NCI-H146 treated with DMSO at 0.1 percent for 48 hours (cell line): ENCODE measurements at regions not wholly inside any gene's neighbourhood (a gene's known extent, or its start where the extent isn't known, plus 50 kb on each side); places are given as distances from the start of the nearest gene placed in this dataset.
"Not testable (repeated sequence)": the region's sequence is repeated elsewhere in the genome, so short reads cannot be mapped to it uniquely, and the experiment has no call there.

Experiments
- DNase-seq: peaks from one replicate; lab custom pipeline; 2025; ENCODE audit not compliant: unreplicated experiment; lab: John Stamatoyannopoulos, UW

DNA sequence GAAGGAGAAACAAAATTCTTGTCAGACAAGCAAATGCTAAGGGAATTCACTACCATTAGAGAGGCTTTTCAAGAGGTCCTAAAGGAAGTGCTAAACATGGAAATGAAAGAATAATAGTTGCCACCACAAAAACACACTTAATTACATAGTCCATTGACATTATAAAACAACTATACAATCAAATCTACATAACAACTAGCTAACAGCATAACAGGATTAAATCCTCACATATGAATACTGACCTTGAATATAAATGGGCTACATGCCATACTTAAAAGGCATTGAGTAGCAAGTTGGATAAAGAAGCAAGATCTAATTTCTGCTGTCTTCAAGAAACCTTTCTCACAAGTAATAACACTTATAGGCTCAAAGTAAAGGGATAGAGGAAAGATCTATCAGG, 811.5 kb upstream of the CITED2 start:
- DNase-seq, result no peak

DNA sequence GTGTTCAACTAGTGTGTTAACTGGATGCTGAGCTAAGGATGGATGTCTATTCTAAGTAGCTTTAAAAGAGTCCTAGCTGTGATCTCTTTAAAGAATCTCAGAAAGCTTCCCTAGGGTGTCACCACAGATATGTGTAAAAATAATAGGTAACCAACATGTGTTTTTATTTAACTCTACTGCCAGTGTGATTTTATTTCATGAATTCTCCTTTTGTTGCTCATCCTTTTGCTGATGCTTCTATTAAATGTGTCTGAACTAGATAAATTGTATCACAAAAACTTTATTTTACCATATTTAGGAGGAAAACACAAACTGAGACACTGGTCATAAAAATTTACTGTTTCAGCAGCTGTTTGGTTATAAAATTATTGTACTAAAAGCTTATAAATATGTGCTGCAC, 809.4 kb upstream of the CITED2 start:
- no peak for DNase-seq

DNA sequence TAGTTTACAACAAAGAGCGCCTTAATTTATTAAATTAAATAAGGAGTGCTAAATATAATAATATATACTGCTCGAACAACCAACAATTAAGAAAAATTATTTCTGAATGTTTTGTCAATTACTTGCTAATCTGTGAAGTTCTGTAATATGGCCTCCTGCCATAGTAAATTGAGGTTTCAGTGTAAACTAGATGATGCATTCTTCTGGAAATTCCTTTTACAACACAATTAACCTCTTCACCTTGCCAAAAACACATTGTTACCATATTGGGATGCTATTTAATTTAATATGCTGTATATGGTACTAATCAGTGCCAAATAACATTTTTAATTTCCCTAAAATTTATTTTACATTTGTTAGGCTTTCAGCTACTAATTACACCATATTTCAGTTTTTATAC, 808.4 kb upstream of the CITED2 start:
- no peak for DNase-seq

DNA sequence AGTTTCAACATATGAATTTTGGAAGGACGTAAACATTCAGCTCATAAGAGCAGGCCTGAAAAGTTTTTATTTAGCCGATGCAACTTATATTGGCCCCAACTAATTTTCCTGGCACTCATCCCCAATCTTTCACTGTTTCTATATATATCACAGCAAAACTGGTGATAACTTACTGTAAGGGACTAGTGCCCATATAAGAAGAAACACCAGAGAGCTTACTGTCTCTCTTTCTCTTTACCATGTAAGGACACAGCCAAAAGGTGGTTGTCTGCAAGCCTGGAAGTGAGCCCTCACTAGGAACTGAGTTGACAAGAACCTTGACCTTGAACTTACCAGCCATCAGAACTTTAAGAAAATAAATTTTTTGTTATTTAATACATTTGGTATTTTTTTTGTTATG, 807.4 kb upstream of the CITED2 start:
- no peak for DNase-seq

DNA sequence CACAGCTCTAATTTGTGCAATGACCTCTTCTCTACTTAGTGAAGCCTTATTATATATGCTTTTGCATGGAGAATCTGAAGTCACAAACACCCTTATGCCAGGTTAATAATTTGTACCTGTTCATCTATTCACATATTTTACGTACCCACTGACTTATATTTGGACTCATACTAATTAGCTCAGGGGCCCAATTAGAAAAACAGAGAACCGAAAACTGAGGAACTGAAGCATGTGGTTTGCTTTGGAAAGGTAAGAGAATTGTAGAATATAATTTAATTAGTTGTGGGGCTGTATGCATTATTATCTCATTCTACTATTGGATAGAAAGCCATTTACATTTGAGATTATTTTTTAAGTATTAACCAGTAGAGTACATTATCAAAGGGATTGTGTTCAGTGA, 805.9 kb upstream of the CITED2 start:
- DNase-seq, result no peak

DNA sequence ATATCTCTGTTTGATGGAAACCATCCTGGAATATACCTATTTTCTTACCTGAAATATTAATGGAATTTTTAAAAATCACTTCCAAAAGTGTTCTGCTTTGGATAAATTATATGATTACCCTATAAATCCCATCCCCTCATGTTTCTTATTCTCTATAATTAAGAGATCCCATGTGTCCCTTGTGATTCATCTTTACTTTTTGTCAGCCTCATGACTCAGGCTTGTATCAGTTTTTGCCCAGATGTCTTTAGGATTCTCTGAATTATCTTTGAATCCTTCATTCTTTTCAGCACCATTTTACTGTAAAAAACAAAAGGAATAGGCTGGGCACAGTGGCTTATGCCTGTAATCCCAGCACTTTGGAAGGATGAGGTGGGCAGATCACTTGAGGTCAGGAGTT, 804.5 kb upstream of the CITED2 start:
- no peak for DNase-seq

DNA sequence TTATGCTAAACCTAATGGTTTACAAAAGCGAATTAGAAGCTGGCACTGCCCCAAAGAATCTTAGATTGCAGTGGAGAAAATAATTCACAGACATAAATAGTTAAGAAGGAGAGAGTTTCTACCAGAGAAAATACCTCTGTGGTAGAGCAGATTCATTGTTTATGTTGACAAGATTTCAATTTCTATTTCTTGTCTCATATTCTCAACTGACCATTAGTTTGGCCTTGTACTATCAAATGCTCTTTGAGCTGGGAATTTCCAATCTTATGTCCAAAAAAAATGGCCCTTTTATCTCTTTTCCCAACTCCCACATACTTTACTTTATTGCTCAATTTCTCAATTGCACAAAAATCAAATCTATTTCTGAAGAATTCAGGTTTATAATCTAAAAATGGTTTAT, 804.1 kb upstream of the CITED2 start:
- DNase-seq, result no peak

DNA sequence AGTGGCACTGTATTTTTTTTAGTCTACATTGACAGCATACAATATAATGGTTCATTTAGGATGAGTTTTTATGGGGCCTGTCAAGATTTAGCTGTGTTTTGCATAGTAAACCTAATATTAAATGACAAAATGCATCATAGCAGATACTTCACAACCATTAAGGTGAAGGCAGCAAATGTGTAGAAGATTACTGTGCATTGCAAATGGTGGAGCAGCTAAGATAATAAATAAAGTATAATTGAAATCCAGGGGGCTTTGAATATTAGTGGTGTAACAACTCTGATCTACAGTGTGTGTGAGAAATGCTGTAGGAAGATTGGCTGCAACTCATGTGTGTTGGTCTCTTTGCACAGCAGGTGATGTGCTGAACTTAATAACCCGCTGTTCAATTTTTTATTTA, 801.9 kb upstream of the CITED2 start:
- no peak for DNase-seq

DNA sequence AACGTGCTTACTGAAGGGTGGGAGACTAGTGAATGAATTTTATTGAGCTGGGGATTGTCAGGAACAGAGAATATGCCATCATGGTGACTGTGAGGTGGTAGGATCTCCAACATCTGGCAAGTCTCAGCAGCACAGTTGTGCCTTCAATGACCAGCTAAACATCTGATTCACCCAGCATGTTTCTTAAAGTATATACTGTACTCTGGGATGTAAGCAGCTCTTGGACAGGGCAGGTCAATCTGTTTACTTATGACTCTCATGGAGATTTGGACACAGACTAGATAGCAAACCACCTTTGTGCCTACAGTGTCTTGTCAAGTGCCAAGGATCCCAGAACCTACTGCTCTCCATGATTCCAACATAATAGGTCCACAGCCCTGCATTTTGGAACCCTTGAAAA, 801.0 kb upstream of the CITED2 start:
- no peak for DNase-seq

DNA sequence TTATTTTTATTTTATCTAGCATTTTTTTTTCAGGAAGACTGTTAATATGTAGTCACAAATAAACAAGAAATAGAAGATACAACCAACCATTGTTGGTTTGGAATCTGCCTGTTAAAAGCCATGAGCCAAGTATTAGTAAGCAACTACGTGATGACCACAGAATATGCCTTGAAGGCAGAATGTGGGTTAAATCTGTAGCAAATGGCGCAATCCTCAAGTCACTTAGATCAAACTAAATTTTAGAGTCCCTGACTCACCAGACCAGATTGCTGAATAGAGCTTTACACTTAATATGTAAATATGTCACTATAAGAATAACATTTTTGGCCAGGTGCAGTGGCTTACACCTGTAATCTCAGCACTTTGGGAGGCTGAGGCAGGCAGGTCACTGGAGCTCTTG, 800.1 kb upstream of the CITED2 start:
- no peak for DNase-seq

DNA sequence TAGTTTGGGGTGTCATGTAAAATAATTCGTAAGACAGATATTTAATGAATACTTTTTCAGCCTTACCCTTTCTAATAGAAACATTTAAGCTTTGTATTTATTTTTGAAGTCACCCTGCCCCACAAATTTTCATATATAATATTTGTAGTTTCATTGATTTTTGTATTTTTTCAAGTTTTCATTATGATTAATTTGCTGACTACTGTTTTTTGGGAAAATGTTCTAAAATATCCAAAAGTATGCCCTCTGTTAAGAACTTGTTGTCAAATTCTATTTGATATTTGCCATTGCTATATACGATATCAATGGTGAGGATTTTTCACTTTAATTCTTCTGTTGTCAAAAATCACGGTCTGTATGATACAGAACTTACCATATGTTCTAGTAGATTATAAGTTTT, 793.9 kb upstream of the CITED2 start:
- no peak for DNase-seq

DNA sequence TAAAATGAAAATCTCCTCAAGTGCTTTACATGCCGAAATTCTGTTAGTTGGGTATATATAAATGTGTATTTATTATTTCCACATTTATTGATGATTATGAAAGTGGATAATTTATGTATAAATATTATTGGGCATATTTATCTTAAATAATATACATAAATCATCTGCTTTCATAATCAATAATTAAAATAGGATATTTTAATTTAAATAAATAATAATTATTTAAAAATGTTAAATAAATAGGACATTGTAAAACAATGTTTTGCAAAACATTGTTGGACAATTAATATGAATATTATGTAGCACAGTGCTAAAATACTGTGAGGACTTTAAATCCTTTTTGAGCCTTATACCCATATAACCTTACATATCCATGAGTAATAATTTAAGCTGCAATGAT, 786.5 kb upstream of the CITED2 start:
- no peak for DNase-seq

DNA sequence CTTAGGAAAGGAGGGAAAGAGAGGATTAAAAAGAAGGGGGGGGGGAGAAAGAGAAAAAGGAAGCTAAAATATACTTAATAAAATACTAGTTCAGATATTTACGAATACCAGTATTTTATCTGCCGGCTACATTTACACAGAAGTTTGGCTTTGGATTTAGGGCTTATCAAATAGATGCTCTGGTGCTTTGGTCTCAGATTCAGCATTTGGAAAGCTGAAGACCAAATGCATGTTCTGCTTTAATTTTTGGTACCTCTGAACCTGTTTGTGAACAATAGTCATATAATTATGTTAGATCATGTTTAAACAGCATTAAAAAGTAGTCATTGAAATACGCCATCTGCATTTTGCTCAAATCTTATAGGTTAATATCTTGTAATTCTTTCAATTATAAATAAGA, 786.0 kb upstream of the CITED2 start:
- DNase-seq, result no peak

DNA sequence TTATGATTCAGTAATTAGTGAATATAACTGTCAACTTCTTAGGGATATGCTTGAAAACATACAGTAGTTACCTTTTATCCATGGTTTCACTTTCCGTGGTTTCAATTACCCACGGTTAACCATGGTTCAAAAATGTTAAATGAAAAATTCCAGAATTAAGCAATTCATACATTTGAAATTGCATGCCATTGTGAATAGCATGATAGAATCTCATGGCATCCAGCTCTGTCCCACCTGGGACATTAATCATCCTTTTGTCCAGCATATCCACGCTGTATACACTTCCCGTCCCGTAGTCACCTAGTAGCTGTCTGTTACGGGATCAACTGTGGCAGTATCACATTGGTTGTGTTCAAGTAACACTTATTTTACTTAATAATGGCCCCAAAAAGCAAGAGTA, 781.7 kb upstream of the CITED2 start:
- DNase-seq, result no peak

DNA sequence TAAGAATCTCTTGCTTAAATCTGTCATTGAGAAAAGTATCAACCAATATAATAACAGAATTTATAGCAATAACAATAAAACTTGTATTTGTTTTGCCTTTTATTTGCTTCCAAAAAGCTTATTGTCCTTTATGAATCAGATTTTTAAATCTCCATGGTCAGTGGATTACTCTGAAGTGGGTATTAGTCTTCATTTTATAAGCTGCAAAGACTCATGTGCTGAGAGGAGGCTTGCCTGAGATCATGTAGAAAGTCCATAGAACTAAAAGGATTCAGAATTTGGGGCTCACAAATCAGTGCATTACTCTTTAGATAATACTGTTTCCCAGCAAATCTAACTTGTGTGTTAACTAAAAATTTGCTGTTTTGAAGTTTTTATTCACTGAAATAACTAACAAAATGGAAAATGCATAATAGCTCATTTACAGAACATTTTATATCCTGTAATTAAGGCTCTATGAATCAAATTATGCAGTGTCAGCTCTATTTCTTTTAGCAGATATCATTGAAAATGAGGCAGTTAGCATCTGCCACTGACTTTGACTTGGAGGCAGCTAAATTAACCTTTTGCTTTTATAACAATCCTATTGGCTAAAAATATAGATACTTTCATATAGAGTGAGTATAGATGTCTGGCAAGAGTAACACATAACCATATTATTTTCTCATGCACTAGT, 781.1 kb upstream of the CITED2 start:
- DNase-seq, result no peak

DNA sequence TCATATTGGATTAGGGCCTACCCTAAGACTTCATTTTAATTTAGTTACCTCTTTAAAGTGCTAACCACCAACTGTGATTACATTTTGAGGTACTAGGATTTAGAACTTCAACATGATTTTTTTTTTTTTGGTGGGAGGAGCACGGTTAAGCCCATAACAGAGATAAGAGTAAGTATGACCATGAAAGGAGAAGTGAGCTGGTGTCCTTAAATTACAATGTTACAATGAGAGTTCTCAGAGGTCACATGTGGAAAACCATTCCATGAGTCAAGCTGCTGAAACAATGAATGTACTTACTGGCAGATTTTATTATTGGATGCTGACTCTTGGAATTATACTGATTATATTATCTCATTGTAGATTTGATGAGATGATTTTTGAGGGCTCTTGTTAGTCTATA, 779.3 kb upstream of the CITED2 start:
- DNase-seq, result no peak

DNA sequence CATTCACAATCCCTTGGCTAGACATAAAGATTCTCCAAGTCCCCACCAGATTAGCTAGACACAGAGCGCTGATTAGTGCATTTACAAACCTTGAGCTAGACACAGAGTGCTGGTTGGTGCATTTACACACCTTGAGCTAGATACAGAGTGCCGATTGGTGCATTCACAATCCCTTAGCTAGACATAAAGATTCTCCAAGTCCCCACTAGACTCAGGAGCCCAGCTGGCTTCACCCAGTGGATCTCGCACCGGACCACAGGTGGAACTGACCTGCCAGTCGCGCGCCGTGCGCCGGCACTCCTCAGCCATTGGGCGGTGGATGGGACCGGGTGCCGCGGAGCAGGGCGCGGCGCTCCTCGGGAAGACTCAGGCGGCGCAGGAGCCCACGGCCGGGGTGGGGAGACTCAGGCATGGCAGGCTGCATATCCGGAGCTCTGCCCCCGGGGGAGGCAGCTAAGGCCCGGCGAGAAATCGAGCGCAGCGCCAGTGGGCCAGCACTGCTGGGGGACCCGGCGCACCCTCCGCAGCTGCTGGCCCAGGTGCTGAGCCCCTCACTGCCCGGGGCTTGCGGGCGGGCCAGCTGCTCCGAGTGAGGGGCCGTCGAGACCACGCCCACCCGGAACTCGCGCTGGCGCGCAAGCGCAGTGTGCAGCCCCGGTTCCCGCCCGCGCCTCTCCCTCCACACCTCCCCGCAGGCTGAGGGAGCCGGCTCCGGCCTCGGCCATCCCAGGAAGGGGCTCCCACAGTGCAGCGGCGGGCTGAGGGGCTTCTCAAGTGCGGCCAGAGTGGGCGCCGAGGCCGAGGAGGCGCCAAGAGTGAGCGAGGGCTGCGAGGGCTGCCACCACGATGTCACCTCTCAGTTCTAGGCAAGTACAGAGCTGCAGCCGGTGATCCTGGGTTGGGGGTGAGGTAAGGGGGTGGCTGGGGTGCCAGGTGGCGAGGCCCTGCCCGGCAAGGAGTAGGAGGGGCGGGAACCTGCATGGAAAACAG, 773.7 kb upstream of the CITED2 start:
- not testable (repeated sequence) for DNase-seq

DNA sequence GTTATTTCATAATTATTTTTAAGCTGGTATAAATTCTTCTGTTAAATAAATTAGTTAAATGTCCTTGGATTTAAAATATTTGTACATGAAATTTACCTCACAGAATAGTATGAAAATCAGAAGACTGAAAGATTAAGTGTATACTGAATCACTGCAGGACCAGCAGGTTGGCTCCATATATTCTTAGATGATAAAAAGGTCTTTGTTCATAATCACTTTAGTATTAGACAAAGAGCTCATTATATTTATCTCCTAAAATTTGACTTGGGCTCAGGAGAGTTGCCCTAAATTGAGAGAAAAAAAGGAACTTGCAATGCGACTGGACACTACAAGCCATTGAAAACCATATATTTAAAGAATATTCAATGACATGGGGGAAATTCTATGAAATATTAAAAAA, 766.4 kb upstream of the CITED2 start:
- DNase-seq, result no peak

DNA sequence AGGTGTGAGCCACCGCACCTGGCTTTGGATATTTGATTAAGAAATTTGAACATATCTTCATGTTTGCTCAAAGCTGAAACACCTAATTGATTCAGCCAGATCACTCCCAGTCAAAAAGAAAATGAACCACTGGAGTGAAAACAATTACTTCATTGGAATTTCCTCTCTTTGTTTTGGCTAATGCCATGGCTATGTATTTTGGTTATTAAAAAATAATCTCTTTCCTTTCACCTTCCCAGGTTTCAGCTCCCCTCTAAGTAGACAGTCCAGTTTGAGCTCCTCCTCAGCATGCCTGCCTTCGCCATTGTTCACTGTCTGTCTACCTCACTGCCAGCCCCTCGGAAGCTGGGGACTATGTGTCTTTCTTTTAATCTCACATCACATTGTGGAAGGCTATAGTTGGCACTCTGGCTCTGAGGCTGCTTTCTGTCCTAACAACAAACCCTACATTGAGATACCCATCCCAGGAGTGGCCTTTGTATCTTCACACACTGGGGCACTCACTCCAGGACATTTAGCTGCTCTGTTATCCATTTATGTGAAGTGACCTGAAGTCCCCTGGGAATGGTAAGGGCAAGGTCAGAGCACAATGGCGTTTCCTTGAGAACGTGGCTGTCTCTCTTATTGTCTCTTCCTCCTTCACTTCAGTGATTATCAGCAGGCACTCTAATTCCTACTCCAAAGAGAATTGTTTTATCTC, 764.0 kb upstream of the CITED2 start:
- DNase-seq, result peak; percentile 55

DNA sequence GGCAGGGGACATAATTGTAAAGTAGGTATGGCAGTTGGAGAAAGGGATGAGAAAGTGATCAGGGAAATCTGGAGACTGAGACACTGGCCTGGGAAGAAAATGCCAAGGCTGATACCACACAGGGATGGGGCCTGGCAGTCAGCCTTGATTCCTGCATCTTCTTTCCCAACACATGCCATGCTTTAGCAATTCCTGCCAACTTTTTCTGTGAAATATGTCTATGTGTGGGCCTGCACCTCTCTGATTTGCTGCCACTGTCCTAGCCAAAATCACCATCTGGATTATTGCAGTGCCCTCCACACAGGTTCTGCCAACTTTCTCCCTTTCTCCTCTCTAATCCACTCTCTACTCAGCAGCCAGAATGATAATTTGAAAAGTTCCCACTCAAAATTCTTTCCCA, 759.8 kb upstream of the CITED2 start:
- DNase-seq, result no peak

DNA sequence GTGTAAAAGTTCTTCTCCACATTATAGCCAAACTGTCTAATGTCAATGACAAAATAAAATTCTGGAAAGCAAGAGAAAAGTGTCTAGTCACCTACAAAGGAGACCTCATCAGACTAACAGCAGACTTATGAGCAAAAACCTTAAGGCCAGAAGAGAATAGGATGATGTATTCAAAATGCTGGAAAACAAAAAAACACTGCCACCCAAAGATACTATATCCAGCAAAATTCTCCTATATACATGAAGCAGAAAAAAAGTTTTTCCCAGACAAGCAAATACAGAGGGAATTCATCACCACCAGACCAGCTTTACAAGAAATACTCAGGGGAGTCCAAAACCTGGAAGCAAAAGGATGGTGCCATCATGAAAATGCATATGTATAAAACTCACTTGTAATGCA, 755.6 kb upstream of the CITED2 start:
- no peak for DNase-seq

DNA sequence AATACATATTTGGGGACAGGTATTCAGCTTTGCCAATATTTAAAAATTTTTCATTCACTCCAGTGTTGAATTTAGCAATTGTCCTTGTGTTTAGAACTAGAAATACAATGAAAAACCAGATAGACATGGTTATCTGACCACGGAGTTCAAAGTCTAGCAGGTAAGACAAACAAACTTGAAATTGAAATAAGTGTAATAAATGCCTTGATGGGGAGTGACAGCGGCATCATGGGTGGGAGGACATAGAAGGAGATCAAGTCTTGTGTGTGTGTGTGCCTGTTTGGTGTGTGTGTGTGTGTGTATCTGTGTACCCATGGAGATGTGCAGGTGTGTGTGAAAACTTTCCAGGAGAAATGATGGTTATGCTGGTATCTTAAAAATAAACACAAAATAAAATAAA, 750.0 kb upstream of the CITED2 start:
- DNase-seq, result no peak
